ENCODE measurements at regions not wholly inside any gene's neighbourhood (a gene's known extent, or its start where the extent isn't known, plus 50 kb on each side); places are given as distances from the start of the nearest gene placed in this dataset.

DNA sequence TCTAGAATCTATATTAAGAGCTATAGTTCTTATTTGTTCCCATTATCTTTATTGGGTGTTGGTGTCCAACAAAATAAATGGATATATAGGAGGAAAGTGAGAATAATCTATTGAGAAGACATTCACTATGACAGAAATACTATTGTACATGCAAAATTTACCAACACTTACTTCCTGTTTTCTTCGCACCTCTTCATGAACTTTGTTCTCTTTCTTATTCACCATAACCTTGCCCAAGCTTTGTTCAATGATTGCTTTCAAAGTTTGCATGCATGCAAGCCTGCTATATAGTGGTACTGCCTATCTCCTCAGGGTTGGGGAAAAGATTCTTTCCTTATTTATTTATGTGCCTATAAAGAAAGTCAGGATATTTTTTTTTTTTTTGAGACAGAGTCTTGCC, 176.4 kb upstream of the JADE1 start:
- no peak for TF ChIP-seq YY1 (IDR thresholded peaks at IDR 0.05; ENCODE audit: insufficient read depth, insufficient read length)
- TF ChIP-seq ZNF274 (IDR thresholded peaks at IDR 0.05; ENCODE audit: low read depth, low read length) = no peak
- TF ChIP-seq SUZ12 (IDR thresholded peaks at IDR 0.05; ENCODE audit: extremely low read depth, insufficient read depth, insufficient read length) = no peak

All from NT2/D1 (cell line).